ENCODE measurements at regions not wholly inside any gene's neighbourhood (a gene's known extent, or its start where the extent isn't known, plus 50 kb on each side); places are given as distances from the start of the nearest gene placed in this dataset.
"Not testable (repeated sequence)": the region's sequence is repeated elsewhere in the genome, so short reads cannot be mapped to it uniquely, and the experiment has no call there.

DNA sequence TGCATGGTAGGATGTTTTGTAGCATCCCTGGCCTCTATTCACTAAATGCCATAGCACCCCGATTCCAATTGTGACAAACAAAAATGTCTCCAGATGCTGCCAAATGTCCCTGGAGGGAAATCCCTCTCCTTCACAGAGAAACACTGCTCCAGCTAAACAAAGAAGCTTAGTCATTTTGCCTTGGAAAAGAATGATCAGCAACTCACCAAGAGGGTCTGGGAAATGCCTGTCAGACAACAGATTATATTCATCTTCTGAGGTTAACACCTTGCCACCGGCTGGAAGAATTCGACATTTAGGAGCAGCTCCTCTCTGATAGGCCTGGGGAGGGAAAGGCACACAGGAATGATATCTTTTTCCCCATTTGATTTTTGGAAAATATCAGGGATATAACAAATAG, 84.4 kb downstream of the NIBAN1 start:
- FAIRE-seq = no peak

DNA sequence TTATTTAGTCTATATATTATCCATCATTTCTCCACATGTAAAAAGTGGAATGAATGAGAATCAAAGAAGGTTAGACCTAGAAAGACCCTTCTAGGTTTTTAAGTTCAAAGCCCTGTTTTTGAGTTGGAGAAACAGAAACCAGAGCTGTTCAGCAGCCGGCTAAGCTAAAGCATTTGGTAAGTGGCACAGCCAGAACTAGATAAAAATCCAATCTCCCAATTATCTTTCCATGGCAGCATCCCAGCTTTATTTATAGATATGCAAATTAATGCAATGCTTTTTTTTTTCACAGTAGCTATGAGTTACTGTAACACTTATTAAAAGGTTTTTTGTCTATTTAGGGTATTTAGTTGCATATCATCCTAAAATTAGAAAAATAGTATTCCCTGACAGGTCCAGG, 85.1 kb downstream of the NIBAN1 start:
- FAIRE-seq (no peak), DNase-seq (ENCODE audit: extremely low spot score, insufficient read length, low read depth) (no peak)

More for the DNA sequence above, 84.4 kb downstream of the NIBAN1 start:
- DNase-seq (ENCODE audit: extremely low spot score, insufficient read length, low read depth) = no peak

DNA sequence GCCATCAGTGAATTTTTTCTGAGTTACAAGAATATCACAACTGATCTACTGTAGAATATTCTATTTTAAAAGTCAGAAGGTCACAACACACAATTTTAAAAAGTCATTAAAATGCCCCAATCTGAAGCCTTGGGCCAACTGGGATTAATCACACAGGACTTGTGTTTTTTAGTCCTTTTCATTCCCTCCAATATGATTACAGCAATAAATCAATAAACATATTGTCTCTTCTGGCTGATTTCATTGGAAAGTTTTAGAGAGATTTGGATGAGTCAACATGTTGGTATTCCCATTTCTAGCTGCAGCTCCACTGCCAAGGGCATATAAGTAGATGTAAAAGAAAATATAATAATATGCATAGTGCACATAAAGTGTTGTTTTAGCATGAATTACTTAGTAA, 85.8 kb downstream of the NIBAN1 start:
- DNase-seq (ENCODE audit: extremely low spot score, insufficient read length, low read depth) = no peak
- no peak for FAIRE-seq

DNA sequence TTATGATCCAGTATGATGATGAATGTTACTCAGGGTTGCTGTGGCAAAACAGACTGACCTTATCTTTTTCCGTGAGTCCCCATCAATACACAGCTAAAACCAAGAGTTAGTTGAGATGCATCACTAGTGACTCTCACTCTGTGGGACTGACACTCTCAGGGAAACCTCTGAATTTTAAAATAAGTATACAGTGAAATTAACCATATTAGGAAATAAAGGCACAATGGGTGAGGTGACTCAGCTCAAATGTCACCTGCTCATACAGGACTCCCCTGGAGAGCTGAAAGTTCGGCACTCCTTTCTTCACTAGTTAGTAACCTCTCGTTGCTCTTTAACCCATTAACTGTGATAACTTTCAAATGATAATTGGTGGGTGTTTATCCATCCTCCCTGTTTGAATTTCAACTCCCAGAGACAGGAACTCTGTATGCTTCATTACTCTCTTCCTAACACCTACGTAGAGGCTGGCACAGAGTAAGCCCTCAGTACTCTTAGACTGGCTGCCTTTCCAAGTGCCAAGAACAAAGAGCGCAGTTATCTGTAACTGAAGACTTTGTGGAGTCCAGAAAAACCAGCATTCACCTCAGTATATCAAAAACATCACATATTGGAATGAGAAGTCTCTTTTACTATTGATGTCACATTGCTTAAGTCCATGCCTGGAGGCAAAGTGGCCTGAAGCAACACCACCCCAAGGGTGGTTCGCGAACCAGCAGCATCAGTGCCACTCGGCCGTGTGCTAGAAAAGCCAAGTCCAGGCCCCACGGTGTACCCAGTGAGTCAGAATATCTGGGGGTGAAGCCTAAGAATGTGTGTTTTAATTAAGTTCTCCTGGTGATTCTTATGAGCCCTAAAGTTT, 91.1 kb downstream of the NIBAN1 start:
- no peak for DNase-seq (ENCODE audit: extremely low spot score, insufficient read length, low read depth)
- FAIRE-seq = no peak

DNA sequence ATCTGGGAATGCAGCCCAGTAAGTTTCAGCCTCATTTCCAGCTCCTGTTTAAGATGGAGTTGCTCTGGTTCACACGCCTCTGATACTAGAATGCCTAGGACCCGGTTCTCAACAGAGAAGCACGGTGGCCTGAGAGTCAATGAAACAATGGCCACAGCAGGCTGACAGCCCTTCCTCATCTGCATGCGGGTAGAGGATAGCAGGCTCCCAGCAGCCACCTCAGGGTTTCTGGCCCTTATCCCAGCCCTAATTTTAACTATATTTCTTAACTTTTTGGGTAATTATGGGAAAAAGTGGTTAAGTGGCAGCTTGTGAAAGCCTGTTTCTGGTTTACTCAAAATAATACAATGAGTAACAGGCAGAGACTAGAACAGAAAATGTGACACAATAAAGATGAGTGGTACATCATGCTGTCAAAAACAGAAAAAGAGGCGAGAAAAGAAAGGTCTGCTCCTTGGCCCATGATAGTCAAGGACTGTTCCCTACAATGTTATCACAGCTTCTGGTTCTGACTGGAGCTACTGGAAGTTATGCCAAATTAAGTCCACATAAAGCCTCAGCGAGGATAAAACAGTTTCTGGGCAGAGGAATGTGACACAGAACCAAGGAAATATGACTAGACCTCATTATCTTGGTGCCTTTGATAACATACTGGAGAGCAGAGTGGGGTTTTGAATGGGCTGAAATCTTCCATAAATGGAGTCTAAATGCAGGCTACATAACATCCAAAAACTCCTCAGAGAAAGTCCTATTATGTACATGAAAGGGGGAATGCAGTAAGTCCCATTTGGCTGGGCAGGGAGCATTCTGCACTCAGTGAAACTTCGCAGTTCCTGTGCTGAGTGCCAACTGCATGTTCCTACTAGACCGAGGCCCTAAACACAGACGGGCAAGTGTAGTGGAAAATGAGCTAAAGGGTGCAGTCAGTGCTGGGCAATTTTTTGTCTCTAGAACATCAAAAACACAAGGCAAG, 92.1 kb downstream of the NIBAN1 start:
- FAIRE-seq (peak; percentile 29), DNase-seq (ENCODE audit: extremely low spot score, insufficient read length, low read depth) (no peak)

DNA sequence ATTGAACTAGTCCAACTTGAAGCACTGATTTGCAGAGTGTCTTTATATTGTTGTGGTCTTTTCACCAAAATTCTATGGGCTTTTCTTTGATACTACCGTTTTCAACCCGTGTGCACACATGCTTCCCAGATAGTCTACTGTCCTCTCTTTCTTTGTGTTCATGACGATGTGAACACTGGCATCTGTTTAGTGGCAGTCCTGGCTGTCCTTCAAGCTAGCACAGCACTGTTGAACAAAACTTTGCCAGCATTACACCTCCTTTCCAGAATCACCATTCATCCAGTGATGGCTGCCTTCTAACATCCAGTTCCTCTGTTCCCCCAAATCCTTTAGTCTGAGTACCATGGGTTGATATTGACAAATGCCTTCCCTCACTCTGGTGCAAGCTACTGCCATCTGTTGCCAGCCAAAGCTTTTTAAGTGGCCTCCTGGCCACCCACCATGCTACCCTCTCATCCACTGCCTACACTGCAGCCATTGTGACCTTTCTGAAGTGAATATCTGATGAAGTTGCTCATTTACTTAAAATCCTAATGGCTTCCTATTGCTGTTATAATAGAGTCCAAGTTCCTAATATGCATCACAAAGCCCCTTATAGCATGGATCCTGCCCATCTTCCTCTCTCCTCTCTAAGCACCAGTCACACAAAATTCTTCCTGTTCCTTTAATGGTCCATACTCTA, 94.3 kb downstream of the NIBAN1 start:
- FAIRE-seq (no peak), DNase-seq (ENCODE audit: extremely low spot score, insufficient read length, low read depth) (no peak)

DNA sequence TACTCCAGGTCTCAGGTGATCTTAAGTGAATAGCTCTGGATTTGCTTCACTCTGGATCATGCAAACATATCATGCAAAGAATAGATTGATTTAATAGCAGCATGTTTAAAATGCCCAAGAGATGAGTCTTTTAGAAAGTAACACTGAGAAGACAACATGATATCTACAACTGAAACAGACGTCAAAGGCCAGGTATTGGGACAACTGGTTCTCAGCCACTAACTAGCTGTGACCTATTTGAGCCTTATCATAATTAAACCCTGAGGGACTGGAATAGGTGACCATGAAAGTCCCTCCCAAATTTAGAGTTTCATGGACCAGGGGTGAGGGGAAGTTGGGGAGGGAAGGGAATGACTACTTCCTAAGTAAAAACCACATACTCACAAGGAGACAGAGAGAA, 95.7 kb downstream of the NIBAN1 start:
- no peak for DNase-seq (ENCODE audit: extremely low spot score, insufficient read length, low read depth)
- no peak for FAIRE-seq

DNA sequence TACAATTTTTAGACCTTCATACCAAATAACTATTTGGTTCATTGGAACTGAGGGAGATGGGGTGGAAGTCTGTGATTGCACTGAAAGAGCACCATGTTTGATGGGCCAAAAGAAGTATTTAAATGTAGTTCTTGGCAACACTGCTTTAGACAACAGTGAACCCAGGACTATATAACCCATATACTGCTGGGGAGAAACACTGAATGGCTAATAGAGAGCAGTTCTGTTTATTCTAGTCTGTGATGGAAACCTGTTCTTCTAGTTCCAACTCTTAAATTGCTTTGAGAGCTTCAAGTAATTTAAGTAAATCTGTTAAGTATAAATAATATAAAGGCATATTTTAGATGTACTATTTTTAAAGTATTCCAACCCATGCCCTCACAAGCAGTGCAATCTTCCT, 96.3 kb downstream of the NIBAN1 start:
- no peak for FAIRE-seq

DNA sequence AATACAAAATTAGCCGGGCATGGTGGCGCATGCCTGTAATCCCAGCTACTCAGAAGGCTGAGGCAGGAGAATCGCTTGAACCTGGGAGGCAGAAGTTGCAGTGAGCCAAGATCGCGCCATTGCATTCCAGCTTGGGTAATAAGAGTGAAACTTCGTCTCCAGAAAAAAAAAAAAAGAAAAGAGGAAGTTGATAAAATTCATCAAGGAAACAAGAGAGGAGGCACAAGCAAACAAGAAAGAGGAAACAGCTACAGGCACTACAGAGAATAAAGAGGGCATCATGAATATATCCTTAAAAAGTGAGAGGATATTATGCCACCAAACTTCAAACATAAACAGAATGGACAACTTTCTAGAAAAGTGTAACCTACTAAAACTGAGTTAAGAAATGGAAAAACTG, 98.3 kb downstream of the NIBAN1 start:
- not testable (repeated sequence) for DNase-seq (ENCODE audit: extremely low spot score, insufficient read length, low read depth); FAIRE-seq

More for the DNA sequence above, 96.3 kb downstream of the NIBAN1 start:
- no peak for DNase-seq (ENCODE audit: extremely low spot score, insufficient read length, low read depth)

DNA sequence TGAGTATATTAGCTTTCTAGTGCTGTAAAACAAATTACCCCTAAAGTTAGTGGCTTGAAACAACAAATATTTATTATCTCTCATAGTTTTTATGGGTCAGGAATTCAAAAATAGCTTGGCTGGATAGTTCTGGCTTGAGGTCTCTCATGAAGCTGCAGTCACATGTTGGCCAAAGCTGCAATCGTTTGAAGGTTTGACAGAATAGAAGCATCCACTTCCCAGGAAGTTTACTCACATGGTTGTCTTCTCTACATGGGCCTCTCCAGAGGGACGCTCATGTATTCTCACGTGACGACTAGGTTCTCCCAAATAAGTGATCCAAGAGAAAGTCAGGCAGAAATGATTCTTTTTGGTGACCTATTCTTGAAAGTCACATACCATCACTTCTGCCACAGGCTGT, 99.1 kb downstream of the NIBAN1 start:
- DNase-seq (ENCODE audit: extremely low spot score, insufficient read length, low read depth) = no peak
- FAIRE-seq = no peak

DNA sequence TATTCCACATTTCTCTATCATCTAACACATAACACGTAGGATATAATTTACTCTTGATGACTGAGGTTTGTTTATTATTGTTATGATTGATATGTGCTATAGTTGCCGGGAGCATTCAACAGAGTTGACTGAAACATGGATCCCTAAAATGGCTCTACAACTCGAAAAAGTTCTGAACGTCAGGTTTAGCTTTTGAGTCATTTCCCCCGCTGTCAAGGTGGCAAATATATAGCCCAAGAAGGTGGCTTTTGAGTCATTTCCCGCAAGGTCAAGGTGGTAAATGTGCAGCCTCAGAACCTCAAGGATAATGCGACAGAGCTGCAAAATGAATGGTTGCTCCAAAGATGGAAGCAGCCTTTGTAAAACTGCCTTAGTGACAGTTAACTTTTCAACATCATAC, 104.0 kb downstream of the NIBAN1 start:
- no peak for DNase-seq (ENCODE audit: extremely low spot score, insufficient read length, low read depth)
- FAIRE-seq = peak; percentile 5

DNA sequence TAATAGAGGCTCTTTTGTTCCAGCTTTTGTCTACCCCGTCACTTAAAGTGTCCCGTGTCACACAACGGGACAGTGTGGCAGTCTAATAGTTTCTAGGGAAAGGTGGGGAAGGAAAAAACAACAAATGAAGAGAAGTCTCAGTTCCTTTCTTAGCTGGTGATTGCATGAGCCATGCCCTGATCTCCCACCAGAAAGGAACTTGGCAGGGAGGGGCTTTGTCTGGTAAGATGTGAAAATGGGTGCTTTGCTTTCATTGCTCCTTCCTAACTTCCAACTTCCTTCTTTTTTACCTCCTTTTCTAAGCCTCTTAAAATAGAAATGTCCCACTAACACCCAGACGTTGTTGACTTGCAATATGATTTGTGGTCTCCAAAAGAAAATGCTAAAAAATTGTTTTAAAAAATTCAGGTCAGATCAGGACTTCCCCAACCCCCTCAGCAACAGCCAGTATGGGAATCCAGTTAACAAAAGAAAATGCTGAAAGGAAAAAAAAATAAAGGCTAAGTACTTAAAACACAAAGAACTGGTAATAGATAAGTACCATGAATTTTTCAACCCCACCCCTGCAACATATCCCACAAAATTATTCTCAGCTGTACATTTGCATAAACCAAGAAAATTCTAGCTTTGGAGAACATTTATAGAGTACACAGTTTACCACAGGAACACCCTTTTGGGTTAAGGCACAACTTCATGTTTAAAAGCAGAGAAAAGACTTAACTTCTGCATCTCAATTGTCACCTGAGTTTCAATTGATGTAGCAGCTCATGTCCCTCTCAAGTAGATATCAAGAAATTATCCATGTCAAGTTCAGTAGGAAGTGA, 106.2 kb downstream of the NIBAN1 start:
- DNase-seq (ENCODE audit: extremely low spot score, insufficient read length, low read depth) = no peak
- peak; percentile 65 for FAIRE-seq

DNA sequence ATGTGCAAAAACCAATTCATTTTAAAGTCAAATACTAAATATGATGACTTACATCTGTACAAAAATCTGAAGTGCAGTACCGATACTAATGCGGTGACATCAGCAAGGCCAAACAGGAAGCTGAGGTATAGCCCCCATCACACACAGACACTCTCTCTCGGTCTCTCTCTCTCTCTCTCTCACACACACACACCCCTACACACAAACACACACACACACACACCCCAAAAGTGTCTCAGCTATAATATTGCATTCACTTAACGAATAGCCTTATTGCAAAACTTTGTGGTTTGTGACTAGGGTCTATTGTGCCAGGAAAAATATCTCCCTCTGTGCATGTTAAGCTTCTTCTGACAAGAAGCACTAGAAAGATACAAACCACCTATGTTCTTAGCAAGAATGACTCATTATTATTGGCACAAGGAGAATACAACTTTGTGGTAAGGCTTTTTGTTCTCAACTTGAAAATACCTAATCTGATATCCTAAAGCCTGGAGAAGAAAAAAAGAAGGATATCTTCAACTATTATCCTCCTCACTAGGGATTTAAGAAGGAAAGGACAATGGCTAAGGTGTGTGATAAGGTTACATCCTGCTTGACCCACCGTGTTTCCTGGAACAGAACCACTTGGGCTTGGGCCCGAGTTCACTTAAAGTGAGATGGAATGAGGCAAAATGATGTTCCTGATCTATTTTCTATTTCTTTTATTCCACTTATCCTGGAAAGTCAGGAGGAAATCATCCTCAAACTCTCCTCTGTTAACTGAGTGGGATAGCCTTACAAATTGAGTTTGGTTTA, 107.1 kb downstream of the NIBAN1 start:
- FAIRE-seq = peak; percentile 95
- peak; percentile 17 for DNase-seq (ENCODE audit: extremely low spot score, insufficient read length, low read depth)

DNA sequence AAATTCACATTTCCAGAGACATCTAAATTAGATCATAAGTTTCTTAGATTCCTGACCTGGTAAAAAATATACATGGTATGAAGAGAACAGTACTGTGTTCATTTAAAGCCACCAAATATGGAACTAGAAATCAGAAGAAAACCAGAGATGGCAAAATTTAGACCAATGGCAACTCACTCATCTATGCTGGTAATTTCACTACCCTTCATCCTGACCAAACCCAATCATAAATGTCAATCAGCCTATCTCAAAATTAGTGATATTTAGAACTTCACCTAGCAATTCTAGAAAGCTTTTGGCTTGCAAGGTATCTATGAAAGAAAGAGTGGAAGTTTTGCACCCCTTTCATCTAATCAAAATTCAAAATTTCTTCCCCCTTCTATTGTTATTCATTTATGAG, 107.7 kb downstream of the NIBAN1 start:
- no peak for FAIRE-seq
- no peak for DNase-seq (ENCODE audit: extremely low spot score, insufficient read length, low read depth)

DNA sequence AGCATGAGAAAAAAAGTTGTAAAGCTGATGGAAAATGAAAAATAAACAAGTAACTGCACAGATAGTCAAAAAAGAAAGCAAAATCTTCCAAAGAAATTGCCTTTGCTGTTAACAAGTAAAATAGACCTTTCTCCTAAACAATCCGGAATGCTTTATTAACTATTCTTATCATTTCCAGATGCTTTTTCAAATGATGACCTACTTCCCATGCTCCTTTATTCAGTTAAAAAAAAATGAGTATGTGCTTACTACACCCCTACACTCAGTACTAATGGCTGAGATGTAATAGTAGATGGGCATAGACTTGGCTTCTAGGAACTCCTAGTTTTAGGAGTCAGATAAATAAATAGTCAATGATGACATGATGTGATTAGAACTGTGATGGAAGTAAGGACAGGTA, 108.5 kb downstream of the NIBAN1 start:
- DNase-seq (ENCODE audit: extremely low spot score, insufficient read length, low read depth) (no peak), FAIRE-seq (no peak)

DNA sequence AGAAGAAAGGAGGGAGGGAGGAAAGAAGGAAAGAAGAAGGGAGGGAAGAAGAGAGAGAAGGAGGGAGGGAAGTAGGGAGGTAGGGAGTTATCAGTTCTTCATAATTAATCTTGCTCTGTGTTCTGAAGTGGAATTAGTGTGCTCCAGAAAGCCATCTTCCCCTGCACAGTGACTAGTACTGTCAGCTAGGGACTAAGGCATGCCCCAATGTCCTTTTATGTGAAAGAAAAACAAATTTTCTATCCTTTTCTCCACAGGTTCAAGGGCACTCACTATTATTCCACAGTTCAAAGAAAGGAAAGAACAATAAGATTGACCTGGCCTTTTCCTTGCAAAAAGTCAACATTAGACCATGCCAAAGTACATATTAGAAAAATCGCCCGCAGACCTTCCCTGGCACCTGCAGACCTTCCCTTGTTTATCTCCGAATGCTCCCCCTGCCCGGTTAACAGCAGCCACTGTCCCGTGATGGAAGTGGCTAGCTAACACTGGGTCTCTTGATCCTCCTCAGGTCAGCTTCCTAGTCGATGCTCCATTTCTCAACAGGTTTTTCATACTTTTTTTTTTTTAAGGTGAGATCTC, 107.2 kb upstream of the EDEM3 start:
- DNase-seq (ENCODE audit: extremely low spot score, insufficient read length, low read depth) (no peak), FAIRE-seq (no peak)

DNA sequence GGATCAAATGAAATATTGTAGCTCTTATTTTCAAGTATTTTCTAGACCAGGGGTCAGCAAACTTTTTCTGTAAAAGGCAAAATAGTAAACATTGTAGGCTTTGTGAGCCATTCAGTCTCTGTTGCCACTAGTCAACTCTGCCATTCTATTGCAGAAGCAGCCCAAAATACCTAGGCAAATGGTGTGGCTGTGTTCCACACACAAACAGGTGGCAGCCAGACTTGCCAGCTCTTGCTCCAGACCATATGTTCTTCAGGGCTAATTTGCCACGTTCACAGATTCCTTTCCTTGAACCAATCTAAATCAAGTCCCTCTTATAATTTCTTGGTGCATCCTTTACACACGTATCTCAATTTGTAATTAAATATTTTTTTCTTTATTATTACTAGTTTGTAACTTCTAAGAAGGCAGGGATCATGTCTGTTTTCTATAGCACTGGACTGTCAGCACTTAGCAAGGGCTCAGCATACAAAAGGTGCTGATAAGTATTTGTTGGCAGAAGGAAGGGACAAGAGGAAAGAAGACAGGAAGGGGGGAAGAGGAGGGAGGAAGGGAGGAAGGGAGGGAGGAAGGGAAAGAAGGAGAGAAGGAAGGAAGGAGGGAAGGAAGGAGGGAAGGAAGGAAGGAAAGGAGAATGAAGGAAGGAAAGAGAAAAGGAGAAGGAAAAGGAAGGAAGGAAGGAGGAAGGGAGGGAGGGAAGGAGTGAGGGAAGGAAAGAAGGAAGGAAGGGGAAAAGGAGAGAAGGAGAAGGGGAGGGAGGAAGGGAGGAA, 106.5 kb upstream of the EDEM3 start:
- DNase-seq (ENCODE audit: extremely low spot score, insufficient read length, low read depth) (no peak), FAIRE-seq (peak; percentile 64)

DNA sequence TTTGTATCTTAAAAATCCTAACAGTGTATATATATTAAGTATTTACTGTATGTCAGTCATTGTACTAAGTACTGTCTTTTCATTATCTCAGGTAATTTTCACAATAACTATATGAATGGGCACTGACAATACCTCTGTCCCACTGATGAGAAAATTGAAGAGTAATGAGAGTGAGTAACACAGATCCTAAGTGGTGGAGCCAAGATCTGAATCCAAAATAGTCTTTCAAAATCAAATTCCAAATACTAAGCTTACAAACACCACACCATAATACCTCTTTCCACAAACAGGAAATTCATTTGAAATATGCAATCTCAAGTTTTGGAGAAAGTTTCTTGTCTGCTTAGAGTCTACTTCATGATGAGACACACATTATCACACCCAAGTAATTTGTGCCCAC, 105.9 kb upstream of the EDEM3 start:
- FAIRE-seq = no peak
- DNase-seq (ENCODE audit: extremely low spot score, insufficient read length, low read depth) = no peak
